HG03565 (cell line): ENCODE measurements at regions not wholly inside any gene's neighbourhood (a gene's known extent, or its start where the extent isn't known, plus 50 kb on each side); places are given as distances from the start of the nearest gene placed in this dataset.
A peak's percentile ranks its signal among the peaks of the same experiment; 100 is the strongest.
"Not testable (repeated sequence)": the region's sequence is repeated elsewhere in the genome, so short reads cannot be mapped to it uniquely, and the experiment has no call there.

Experiments
- ATAC-seq: cut with Tn5 transposase; IDR thresholded peaks from one replicate; pipeline ENCODE4 v1.9.1; 2021; ENCODE audit warnings: mild to moderate bottlenecking, moderate library complexity; ENCODE audit not compliant: unreplicated experiment

- ATAC-seq, result no peak
These were observed 520.0 kb upstream of the HS3ST5 start for GRCh38 chr6:114862819-114863218.

- ATAC-seq, result no peak
These were observed 519.2 kb upstream of the HS3ST5 start for GRCh38 chr6:114862064-114862463.

- ATAC-seq, result no peak
These were observed 501.5 kb upstream of the HS3ST5 start for GRCh38 chr6:114844359-114844758.

- ATAC-seq, result no peak
These were observed 496.2 kb upstream of the HS3ST5 start for GRCh38 chr6:114839019-114839418.

GRCh38 chr6:114833211-114833610 is 490.4 kb upstream of the HS3ST5 start:
- no peak for ATAC-seq

- no peak for ATAC-seq
These were observed 487.7 kb upstream of the HS3ST5 start for GRCh38 chr6:114830515-114830914.

- ATAC-seq, result no peak
These were observed 484.3 kb upstream of the HS3ST5 start for GRCh38 chr6:114827135-114827534.

- no peak for ATAC-seq
These were observed 481.6 kb upstream of the HS3ST5 start for GRCh38 chr6:114824409-114824808.

GRCh38 chr6:114816678-114817077 is 473.9 kb upstream of the HS3ST5 start:
- ATAC-seq, result peak; percentile 60

- ATAC-seq, result no peak
These were observed 467.6 kb upstream of the HS3ST5 start for GRCh38 chr6:114810468-114810867.

GRCh38 chr6:114805426-114805825 is 462.6 kb upstream of the HS3ST5 start:
- ATAC-seq, result not testable (repeated sequence)

GRCh38 chr6:114796576-114796975 is 453.8 kb upstream of the HS3ST5 start:
- no peak for ATAC-seq

GRCh38 chr6:114793428-114793827 is 450.6 kb upstream of the HS3ST5 start:
- ATAC-seq, result no peak

- ATAC-seq, result no peak
These were observed 442.7 kb upstream of the HS3ST5 start for GRCh38 chr6:114785235-114786127.

- no peak for ATAC-seq
These were observed 441.0 kb upstream of the HS3ST5 start for GRCh38 chr6:114783783-114784182.

GRCh38 chr6:114783083-114783482 is 440.3 kb upstream of the HS3ST5 start:
- no peak for ATAC-seq

- ATAC-seq, result no peak
These were observed 422.0 kb upstream of the HS3ST5 start for GRCh38 chr6:114764866-114765265.

GRCh38 chr6:114762145-114762544 is 419.3 kb upstream of the HS3ST5 start:
- ATAC-seq, result no peak

- peak; percentile 47 for ATAC-seq
These were observed 405.3 kb upstream of the HS3ST5 start for GRCh38 chr6:114747995-114748625.

GRCh38 chr6:114740547-114740946 is 397.7 kb upstream of the HS3ST5 start:
- ATAC-seq, result no peak

GRCh38 chr6:114739656-114740055 is 396.8 kb upstream of the HS3ST5 start:
- ATAC-seq, result no peak

- no peak for ATAC-seq
These were observed 392.4 kb upstream of the HS3ST5 start for GRCh38 chr6:114735025-114735735.
